MCF 10A (cell line): ENCODE measurements at regions not wholly inside any gene's neighbourhood (a gene's known extent, or its start where the extent isn't known, plus 50 kb on each side); places are given as distances from the start of the nearest gene placed in this dataset.

ENCODE experiments used
- BruUV-seq: library from RNA; stranded (reverse); fragments of 400-500 nt; replicated peaks from 2 replicates; lab custom pipeline; 2021; lab: Mats Ljungman, UMichigan
- CTCF ChIA-PET: fragments of 300-600 bp; sonication (Branson Sonifier 250); formaldehyde crosslinking; extraction: SDS; loops from one replicate; lab custom pipeline; 2021; ENCODE audit warnings: antibody characterized with exemption, inconsistent platforms; lab: Yijun Ruan, JAX
- POLR2A ChIA-PET: fragments of 300-600, 350-650 bp; sonication (Branson Sonifier 250); formaldehyde crosslinking; extraction: SDS; loops from one replicate; lab custom pipeline; 2020; ENCODE audit warnings: antibody characterized with exemption, inconsistent platforms; lab: Yijun Ruan, JAX
- DNase-seq: peaks from one replicate; pipeline ENCODE4 v3.0.0-alpha.2; 2018; ENCODE audit not compliant: unreplicated experiment
- H3K27ac Mint-ChIP-seq: one replicate; pipeline ENCODE4 v1.8.0; 2022; ENCODE audit warnings: mild to moderate bottlenecking, low read depth, mixed read lengths; ENCODE audit not compliant: unreplicated experiment
- H3K27me3 Mint-ChIP-seq: one replicate; pipeline ENCODE4 v1.8.0; 2022; ENCODE audit warnings: mixed read lengths; ENCODE audit not compliant: insufficient read depth, unreplicated experiment
- H3K36me3 Mint-ChIP-seq: one replicate; pipeline ENCODE4 v1.8.0; 2022; ENCODE audit warnings: mild to moderate bottlenecking, moderate library complexity, mixed read lengths; ENCODE audit not compliant: insufficient read depth, unreplicated experiment
- H3K4me1 Mint-ChIP-seq: one replicate; pipeline ENCODE4 v1.8.0; 2022; ENCODE audit warnings: mixed read lengths; ENCODE audit not compliant: insufficient read depth, unreplicated experiment
- H3K4me3 Mint-ChIP-seq: one replicate; pipeline ENCODE4 v1.8.0; 2022; ENCODE audit warnings: mild to moderate bottlenecking, moderate library complexity, mixed read lengths; ENCODE audit not compliant: unreplicated experiment
- H3K9me3 Mint-ChIP-seq: one replicate; pipeline ENCODE4 v1.8.0; 2022; ENCODE audit warnings: mixed read lengths; ENCODE audit not compliant: unreplicated experiment
- intact Hi-C: fragments of 100-400 bp; cut with micrococcal nuclease; formaldehyde crosslinking; loops from 2 replicates; pipeline ENCODE4 v1.14.1; 2022
- TF ChIP-seq, protein P1 (sequence below): fragments of 200-600 bp; IDR thresholded peaks from one replicate; pipeline ENCODE4 v1.8.0; 2022; ENCODE audit warnings: antibody characterized with exemption, mild to moderate bottlenecking; ENCODE audit not compliant: unreplicated experiment

DNA sequence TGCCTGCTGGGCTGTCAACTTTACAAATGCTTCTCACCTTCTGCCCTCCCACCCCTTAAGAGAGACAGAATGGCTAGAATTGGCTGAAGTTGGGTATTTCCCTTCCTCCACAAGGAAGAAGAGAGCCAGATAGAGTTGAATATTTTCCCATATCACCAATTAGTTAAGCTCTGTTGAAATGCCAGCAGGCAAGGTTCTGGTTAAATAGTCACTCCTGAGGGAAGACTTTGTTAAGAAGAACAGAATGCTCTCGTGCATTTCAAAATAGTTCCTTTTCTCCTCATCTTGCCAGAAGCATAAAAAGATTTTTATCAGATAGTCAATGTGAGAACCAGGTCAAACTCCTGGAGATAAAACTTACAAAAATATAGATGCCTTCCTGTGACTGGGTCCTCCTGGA lies 2857.0 kb upstream of the PCDH20 start:
- Mint-ChIP-seq H3K4me1 (no peaks in the 10 kb centered on the region), H3K9me3 (peaks cover 8% of the 10 kb centered on the region), H3K27ac (no peak overlapping the region), H3K4me3 (no peak overlapping the region), H3K27me3 (no peaks in the 10 kb centered on the region), H3K36me3 (no peaks in the 10 kb centered on the region)
- no peak for DNase-seq
- ChIA-PET CTCF (no interaction called here), POLR2A (no interaction called here)
- TF ChIP-seq, protein P1, sequence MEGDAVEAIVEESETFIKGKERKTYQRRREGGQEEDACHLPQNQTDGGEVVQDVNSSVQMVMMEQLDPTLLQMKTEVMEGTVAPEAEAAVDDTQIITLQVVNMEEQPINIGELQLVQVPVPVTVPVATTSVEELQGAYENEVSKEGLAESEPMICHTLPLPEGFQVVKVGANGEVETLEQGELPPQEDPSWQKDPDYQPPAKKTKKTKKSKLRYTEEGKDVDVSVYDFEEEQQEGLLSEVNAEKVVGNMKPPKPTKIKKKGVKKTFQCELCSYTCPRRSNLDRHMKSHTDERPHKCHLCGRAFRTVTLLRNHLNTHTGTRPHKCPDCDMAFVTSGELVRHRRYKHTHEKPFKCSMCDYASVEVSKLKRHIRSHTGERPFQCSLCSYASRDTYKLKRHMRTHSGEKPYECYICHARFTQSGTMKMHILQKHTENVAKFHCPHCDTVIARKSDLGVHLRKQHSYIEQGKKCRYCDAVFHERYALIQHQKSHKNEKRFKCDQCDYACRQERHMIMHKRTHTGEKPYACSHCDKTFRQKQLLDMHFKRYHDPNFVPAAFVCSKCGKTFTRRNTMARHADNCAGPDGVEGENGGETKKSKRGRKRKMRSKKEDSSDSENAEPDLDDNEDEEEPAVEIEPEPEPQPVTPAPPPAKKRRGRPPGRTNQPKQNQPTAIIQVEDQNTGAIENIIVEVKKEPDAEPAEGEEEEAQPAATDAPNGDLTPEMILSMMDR, result no peak
- intact Hi-C loops, result no loop called here
- no TSS peak for BruUV-seq

DNA sequence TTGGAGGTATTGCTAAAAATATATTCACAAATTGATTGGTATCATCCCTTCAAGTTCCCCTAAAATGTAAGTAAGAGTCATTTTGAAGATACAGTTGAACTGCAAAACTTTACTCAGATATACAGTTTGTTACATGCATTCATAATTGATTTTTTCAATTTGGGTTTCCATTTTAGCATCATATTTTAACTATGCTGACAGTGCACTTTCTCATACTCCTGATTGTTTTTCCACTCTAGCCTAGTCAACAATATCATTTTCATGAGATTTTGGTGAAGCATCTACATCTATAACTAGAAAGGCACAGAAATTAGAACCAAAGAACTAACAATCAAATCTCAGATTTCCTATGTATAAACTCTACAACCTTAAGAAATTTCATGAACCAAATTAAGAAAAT lies 2850.4 kb upstream of the PCDH20 start:
- CTCF ChIA-PET, result interaction anchor here (0.6 kb wide), 1 partner anchor 16 kb away, joined by 3 read pairs; no protein-coding TSS in a partner anchor
- TF ChIP-seq, protein P1, result no peak
- intact Hi-C loops, result no loop called here
- Mint-ChIP-seq H3K27ac (no peak overlapping the region), H3K36me3 (no peaks in the 10 kb centered on the region), H3K4me1 (no peaks in the 10 kb centered on the region), H3K27me3 (no peaks in the 10 kb centered on the region), H3K4me3 (no peak overlapping the region), H3K9me3 (peaks cover 15% of the 10 kb centered on the region)
- BruUV-seq, result no TSS peak
- POLR2A ChIA-PET, result interaction anchor here (0.6 kb wide), 1 partner anchor 27 kb away, joined by 4 read pairs; no protein-coding TSS in a partner anchor
- DNase-seq, result no peak

DNA sequence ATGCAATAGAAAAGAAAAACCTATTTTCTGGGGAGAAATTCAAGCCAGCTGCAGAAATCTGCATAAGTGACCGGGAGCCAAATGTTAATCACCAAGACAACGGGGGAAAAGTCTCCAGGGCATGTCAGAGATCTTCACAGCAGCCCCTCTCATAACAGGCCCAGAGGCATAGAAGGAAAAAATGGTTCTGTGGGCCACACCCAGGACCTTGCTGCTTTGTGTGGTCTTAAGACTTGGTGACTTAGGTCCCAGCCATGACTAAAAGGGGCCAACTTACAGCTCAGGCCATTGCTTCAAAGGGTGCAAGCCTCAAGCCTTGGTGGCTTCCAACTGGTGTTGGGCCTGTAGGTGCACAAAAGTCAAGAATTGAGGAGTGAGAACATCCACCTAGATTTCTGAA lies 2847.6 kb upstream of the PCDH20 start:
- no peak overlapping the region for H3K4me3 Mint-ChIP-seq
- TF ChIP-seq, protein P1, result no peak
- peaks cover 11% of the 10 kb centered on the region for H3K9me3 Mint-ChIP-seq
- CTCF ChIA-PET, result no interaction called here
- intact Hi-C loops, result no loop called here
- DNase-seq, result no peak
- H3K4me1 Mint-ChIP-seq, result no peaks in the 10 kb centered on the region
- POLR2A ChIA-PET, result no interaction called here
- H3K36me3 Mint-ChIP-seq, result no peaks in the 10 kb centered on the region
- no peaks in the 10 kb centered on the region for H3K27me3 Mint-ChIP-seq
- no TSS peak for BruUV-seq
- H3K27ac Mint-ChIP-seq, result no peak overlapping the region

DNA sequence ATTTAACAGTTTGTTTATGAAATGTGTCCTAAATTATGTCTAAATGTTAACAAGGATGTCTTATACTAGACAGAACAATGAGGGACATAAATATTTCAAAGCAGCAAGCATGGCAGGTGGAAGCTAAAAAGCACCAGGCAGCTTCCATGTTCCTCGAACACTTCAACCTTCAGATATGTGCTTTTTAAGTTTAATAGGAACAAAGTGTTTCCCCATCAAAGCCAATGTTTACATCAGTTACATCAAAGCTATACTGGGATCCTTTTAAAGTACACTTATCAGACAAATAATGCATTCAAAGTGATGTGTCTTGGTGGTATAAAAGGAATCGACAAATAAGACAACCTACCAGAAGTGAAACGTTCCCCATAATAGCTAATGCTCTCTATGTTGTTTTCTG lies 2841.1 kb upstream of the PCDH20 start:
- Mint-ChIP-seq H3K27me3 (no peaks in the 10 kb centered on the region), H3K4me1 (no peaks in the 10 kb centered on the region), H3K36me3 (no peaks in the 10 kb centered on the region), H3K27ac (no peak overlapping the region), H3K9me3 (no peaks in the 10 kb centered on the region), H3K4me3 (no peak overlapping the region)
- DNase-seq, result no peak
- TF ChIP-seq, protein P1, result no peak
- intact Hi-C loops, result no loop called here
- ChIA-PET CTCF (no interaction called here), POLR2A (no interaction called here)
- no TSS peak for BruUV-seq
